ENCODE measurements at regions not wholly inside any gene's neighbourhood (a gene's known extent, or its start where the extent isn't known, plus 50 kb on each side); places are given as distances from the start of the nearest gene placed in this dataset.

DNA sequence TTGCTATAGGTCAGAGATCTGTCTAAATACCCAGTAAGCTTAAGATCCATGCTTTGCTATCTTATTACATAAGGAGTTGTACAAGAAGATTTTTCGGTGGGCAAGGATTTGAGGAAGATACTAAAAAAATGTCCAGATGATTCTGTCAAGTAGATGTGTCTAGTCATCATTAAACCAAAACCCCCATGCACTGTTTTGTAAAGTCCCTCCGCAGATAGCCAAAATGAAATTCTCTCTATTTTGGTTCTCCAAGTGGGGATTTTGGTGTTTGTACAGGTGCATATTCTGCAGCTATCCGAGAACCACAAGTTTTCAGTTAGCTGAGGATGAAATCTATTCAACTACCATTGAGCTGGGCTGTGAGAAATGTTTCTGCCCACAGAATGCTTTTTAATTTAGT is 994.8 kb downstream of the NLGN4X start:
- TF ChIP-seq CTCF (IDR thresholded peaks at IDR 0.05; ENCODE audit: extremely low read depth, insufficient read depth, missing control alignments) = no peak
- DNase-seq (ENCODE audit: low spot score) = no peak
- in situ Hi-C loops (cut with MboI; ENCODE audit: low pct_unique_long_range_greater_than_20kb, low sequenced_read_pairs, unreplicated experiment) = no loop called here

DNA sequence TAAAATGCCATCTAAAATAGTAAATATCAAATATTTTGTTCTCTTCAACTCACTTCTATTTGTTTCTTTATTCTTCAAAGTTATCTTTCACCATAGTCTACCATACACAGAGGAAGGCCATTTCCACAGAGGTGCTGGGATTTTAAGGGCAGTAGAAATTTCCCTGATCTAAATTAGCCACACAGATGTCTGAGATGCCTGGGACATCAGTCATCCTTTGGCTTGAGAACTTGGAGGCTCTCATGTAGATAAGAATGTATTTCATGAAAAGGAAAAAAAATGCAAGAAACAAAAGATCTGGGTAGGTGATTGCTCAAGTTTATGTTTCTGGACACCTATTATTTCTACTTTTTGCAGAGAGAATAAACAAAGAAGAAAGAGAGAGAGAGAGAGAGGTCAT is 1008.2 kb downstream of the NLGN4X start:
- in situ Hi-C loops (cut with MboI; ENCODE audit: low pct_unique_long_range_greater_than_20kb, low sequenced_read_pairs, unreplicated experiment) = no loop called here
- no peak for DNase-seq (ENCODE audit: low spot score)

DNA sequence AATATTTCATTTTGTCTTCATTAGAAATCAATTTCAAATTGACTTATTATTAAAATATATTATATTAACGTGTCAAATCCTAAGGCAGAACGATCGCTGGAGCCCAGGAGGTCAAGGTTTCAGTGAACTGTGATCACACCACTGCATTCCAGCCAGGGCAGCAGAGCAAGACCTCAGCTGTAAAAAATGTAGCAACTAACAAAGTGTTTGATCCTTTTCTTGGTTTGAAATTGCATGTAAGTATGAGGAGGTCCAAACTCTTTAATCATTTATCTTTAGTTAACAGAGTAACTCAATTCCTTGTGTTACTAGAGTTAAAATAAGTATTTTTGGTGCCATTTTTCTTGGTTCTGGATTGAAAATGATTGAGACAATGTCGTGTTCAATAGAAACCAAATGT is 1033.9 kb downstream of the NLGN4X start:
- no peak for TF ChIP-seq CTCF (IDR thresholded peaks at IDR 0.05; ENCODE audit: extremely low read depth, insufficient read depth, missing control alignments)
- no peak for DNase-seq (ENCODE audit: low spot score)
- in situ Hi-C loops (cut with MboI; ENCODE audit: low pct_unique_long_range_greater_than_20kb, low sequenced_read_pairs, unreplicated experiment) = no loop called here

More for the DNA sequence above, 1008.2 kb downstream of the NLGN4X start:
- no peak for TF ChIP-seq CTCF (IDR thresholded peaks at IDR 0.05; ENCODE audit: extremely low read depth, insufficient read depth, missing control alignments)

- in situ Hi-C loops (cut with MboI; ENCODE audit: low pct_unique_long_range_greater_than_20kb, low sequenced_read_pairs, unreplicated experiment) = no loop called here
- no peak for DNase-seq (ENCODE audit: low spot score)
- TF ChIP-seq CTCF (IDR thresholded peaks at IDR 0.05; ENCODE audit: extremely low read depth, insufficient read depth, missing control alignments) = no peak
Observed at GRCh38 chrX:5180135-5180741, 1048.4 kb downstream of the NLGN4X start.

DNA sequence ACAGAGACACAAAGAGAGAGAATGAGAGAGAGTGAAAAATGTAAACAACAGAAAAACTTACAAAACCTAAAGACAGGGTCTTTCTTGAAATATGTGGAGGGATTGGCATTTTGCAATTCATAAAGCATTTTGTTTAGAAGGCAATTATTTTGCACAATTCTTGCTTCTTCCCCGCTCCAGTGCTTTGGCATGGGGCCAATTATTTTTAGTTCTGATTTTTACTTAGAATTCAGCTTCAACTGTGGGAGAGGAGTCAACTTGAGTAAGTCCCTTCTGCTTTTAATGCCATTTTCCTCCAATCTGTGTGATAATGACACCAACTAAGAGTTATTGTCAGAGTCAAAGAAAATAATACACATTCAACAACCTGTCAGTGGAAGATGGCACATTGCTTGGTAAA is 1051.9 kb downstream of the NLGN4X start:
- no peak for DNase-seq (ENCODE audit: low spot score)
- in situ Hi-C loops (cut with MboI; ENCODE audit: low pct_unique_long_range_greater_than_20kb, low sequenced_read_pairs, unreplicated experiment) = no loop called here
- TF ChIP-seq CTCF (IDR thresholded peaks at IDR 0.05; ENCODE audit: extremely low read depth, insufficient read depth, missing control alignments) = no peak

DNA sequence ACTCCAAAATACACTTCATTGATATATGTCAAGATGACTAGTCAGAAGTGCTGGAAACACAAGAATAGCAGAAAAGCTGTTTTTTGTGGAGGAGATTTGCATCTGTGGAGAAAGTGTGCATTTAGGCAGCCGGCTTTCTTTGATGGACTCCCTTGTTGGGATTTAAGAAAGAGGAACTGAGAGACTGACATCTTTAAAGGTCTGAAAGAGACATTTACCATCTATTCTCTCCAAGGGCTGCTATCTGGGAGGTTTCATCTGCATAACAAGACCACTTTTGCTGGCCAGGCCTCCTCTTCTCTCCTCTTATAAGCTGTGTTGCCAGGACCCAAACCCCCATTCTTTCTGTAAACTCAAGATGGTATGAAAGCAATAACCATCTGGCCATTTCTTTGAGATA is 1065.0 kb downstream of the NLGN4X start:
- DNase-seq (ENCODE audit: low spot score) = no peak
- in situ Hi-C loops (cut with MboI; ENCODE audit: low pct_unique_long_range_greater_than_20kb, low sequenced_read_pairs, unreplicated experiment) = no loop called here
- no peak for TF ChIP-seq CTCF (IDR thresholded peaks at IDR 0.05; ENCODE audit: extremely low read depth, insufficient read depth, missing control alignments)

DNA sequence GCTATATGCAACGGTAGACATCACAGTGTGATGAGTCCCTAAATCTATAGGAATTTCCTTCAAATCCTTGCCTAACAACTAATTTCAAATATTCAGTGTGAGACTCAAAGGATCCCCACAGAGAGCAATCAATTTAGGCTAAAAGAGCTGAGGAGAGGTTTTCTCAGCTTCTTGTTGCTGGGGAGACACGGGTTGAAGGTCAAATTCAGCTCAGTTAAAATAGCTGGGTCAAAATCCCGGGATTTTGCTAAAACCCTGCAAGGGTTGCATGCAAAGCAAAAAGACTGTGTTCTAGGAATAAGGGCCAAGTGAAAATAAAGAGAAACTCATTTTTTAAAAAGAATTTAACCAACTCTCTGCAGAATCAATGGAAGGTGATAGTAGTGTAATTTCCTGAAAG is 1073.4 kb downstream of the NLGN4X start:
- no peak for TF ChIP-seq CTCF (IDR thresholded peaks at IDR 0.05; ENCODE audit: extremely low read depth, insufficient read depth, missing control alignments)
- in situ Hi-C loops (cut with MboI; ENCODE audit: low pct_unique_long_range_greater_than_20kb, low sequenced_read_pairs, unreplicated experiment) = no loop called here
- no peak for DNase-seq (ENCODE audit: low spot score)
